Central memory CD4-positive, alpha-beta T cell (primary cell): ENCODE measurements at regions not wholly inside any gene's neighbourhood (a gene's known extent, or its start where the extent isn't known, plus 50 kb on each side); places are given as distances from the start of the nearest gene placed in this dataset.
"Not testable (repeated sequence)": the region's sequence is repeated elsewhere in the genome, so short reads cannot be mapped to it uniquely, and the experiment has no call there.

Experiments used
- DNase-seq: peaks from one replicate; pipeline ENCODE4 v3.0.0; 2022

- no peak for DNase-seq
These were observed 158.8 kb upstream of the HDAC4 start for GRCh38 chr2:239559417-239560261.

GRCh38 chr2:239558661-239559060, 157.8 kb upstream of the HDAC4 start:
- no peak for DNase-seq

- no peak for DNase-seq
These were observed 156.7 kb upstream of the HDAC4 start for GRCh38 chr2:239557516-239557915.

- DNase-seq, result no peak
These were observed 154.7 kb upstream of the HDAC4 start for GRCh38 chr2:239555571-239555905.

- DNase-seq, result no peak
These were observed 154.1 kb upstream of the HDAC4 start for GRCh38 chr2:239554766-239555570.

- no peak for DNase-seq
These were observed 152.7 kb upstream of the HDAC4 start for GRCh38 chr2:239553376-239554000.

- DNase-seq, result no peak
These were observed 151.6 kb upstream of the HDAC4 start for GRCh38 chr2:239552213-239552926.

- no peak for DNase-seq
These were observed 150.4 kb upstream of the HDAC4 start for GRCh38 chr2:239551206-239551605.

- DNase-seq, result no peak
These were observed 149.5 kb upstream of the HDAC4 start for GRCh38 chr2:239550357-239550756.

GRCh38 chr2:239549711-239550255, 149.0 kb upstream of the HDAC4 start:
- DNase-seq, result no peak

GRCh38 chr2:239548965-239549595, 148.3 kb upstream of the HDAC4 start:
- no peak for DNase-seq

- peak; percentile 9 for DNase-seq
These were observed 147.6 kb upstream of the HDAC4 start for GRCh38 chr2:239548451-239548871.

- DNase-seq, result not testable (repeated sequence)
These were observed 146.3 kb upstream of the HDAC4 start for GRCh38 chr2:239547140-239547539.

- DNase-seq, result no peak
These were observed 145.7 kb upstream of the HDAC4 start for GRCh38 chr2:239546541-239546940.

- no peak for DNase-seq
These were observed 145.0 kb upstream of the HDAC4 start for GRCh38 chr2:239545741-239546392.

- peak; percentile 11 for DNase-seq
These were observed 144.2 kb upstream of the HDAC4 start for GRCh38 chr2:239544918-239545465.

GRCh38 chr2:239544143-239544917, 143.5 kb upstream of the HDAC4 start:
- DNase-seq, result no peak

- no peak for DNase-seq
These were observed 142.9 kb upstream of the HDAC4 start for GRCh38 chr2:239543702-239544101.

- DNase-seq, result no peak
These were observed 139.4 kb upstream of the HDAC4 start for GRCh38 chr2:239540174-239540573.

- DNase-seq, result no peak
These were observed 138.9 kb upstream of the HDAC4 start for GRCh38 chr2:239539776-239540100.
